Smooth muscle cell (in vitro differentiated cells): ENCODE measurements at regions not wholly inside any gene's neighbourhood (a gene's known extent, or its start where the extent isn't known, plus 50 kb on each side); places are given as distances from the start of the nearest gene placed in this dataset.

ENCODE experiments used
- DNase-seq: peaks from one replicate; lab custom pipeline; 2025; ENCODE audit not compliant: unreplicated experiment; lab: John Stamatoyannopoulos, UW
- H2AFZ ChIP-seq: fragments of 200-600 bp; sonication (generic); 2 replicates; pipeline ENCODE4 v1.6.0; 2016; ENCODE audit warnings: antibody characterized with exemption, low read depth, mild to moderate bottlenecking
- H3F3A ChIP-seq: fragments of 200-600 bp; sonication (generic); 2 replicates; pipeline ENCODE4 v1.6.0; 2017; ENCODE audit warnings: antibody characterized with exemption, low read depth
- H3K27ac ChIP-seq: fragments of 200-600 bp; sonication (generic); 2 replicates; pipeline ENCODE4 v1.5.1; 2016; ENCODE audit warnings: low read depth, mild to moderate bottlenecking
- H3K27me3 ChIP-seq: fragments of 200-600 bp; sonication (generic); 2 replicates; pipeline ENCODE4 v1.6.1; 2016; ENCODE audit warnings: low read depth, mild to moderate bottlenecking
- H3K36me3 ChIP-seq: fragments of 200-600 bp; sonication (generic); 2 replicates; pipeline ENCODE4 v1.5.1; 2016; ENCODE audit warnings: low read depth
- H3K4me1 ChIP-seq: fragments of 200-600 bp; sonication (generic); 2 replicates; pipeline ENCODE4 v1.5.1; 2016; ENCODE audit warnings: low read depth
- H3K4me2 ChIP-seq: fragments of 200-600 bp; sonication (generic); 2 replicates; pipeline ENCODE4 v1.6.0; 2016; ENCODE audit warnings: mild to moderate bottlenecking
- H3K4me3 ChIP-seq: fragments of 200-600 bp; sonication (generic); 2 replicates; pipeline ENCODE4 v1.5.1; 2016; ENCODE audit warnings: mild to moderate bottlenecking
- H3K79me2 ChIP-seq: fragments of 200-600 bp; sonication (generic); 2 replicates; pipeline ENCODE4 v1.6.0; 2016; ENCODE audit warnings: low read depth, mild to moderate bottlenecking
- H3K9ac ChIP-seq: fragments of 200-600 bp; sonication (generic); 2 replicates; pipeline ENCODE4 v1.6.0; 2016; ENCODE audit warnings: low read depth
- H3K9me3 ChIP-seq: fragments of 200-600 bp; sonication (generic); replicated peaks from 2 replicates; pipeline ENCODE4 v1.5.1; 2016; ENCODE audit warnings: low read depth
- H4K20me1 ChIP-seq: fragments of 200-600 bp; sonication (generic); 2 replicates; pipeline ENCODE4 v1.6.0; 2016; ENCODE audit warnings: low read depth
- WGBS: methylation state at CpG from one replicate; pipeline ENCODE4 v1.1.7; 2016; ENCODE audit warnings: low lambda C conversion rate; 5-methylcytosine and 5-hydroxymethylcytosine counted together
- TF ChIP-seq, protein P1 (sequence below): fragments of 200-600 bp; sonication (generic); IDR thresholded peaks from 2 replicates; pipeline ENCODE4 v1.5.1; 2017; ENCODE audit warnings: borderline replicate concordance, mild to moderate bottlenecking, antibody characterized with exemption; ENCODE audit not compliant: insufficient read depth, poor library complexity, severe bottlenecking

DNA sequence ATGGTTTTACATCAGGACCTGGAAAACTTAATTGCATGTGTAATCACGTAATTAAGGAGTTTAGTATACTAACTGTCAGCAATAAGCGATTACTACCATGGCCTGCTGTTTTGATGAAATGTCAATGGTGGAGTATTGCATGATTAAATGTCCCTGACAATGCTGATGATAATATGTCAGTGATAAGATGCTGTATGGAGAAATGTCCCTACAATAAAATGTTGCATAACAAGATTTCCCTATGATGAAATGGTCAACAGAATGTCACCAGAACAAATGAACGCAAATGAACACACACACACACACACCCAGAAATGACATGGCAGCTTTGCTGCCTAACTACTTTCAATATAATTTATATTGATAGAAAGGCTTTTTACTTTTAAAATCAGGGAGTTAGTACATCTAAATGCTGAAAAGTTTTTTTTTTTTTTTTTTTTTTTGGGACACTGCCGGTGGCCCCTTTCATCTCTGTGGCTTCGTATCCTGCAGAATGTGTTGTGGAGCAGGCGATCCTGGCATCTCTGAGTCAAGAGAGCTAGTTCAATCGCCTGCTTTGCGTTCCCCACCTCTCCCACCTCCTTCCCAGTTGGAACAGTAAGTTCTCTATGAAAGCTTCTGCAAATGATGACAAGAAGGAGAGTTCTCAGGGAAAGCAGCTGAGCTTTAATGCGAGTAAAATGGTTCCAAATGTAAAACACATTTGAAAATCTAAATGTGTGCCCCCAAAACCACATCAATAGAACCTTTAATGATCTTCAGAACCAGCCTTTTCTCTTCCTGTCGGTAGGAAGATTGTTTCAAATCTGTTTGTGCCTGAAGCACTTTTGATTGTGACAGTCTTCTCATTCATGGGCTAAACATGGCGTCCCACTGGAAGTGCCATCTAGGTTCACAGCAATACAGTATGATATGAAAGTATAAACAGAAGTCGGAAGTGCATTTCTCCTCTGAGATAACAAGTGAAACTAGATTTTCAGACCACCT is 170.1 kb upstream of the GBE1 start:
- H3K4me2 ChIP-seq, result no peak overlapping the region
- no peaks in the 10 kb centered on the region for H3K27me3 ChIP-seq
- H3K9ac ChIP-seq, result no peak overlapping the region
- no peak overlapping the region for H2AFZ ChIP-seq
- TF ChIP-seq, protein P1, sequence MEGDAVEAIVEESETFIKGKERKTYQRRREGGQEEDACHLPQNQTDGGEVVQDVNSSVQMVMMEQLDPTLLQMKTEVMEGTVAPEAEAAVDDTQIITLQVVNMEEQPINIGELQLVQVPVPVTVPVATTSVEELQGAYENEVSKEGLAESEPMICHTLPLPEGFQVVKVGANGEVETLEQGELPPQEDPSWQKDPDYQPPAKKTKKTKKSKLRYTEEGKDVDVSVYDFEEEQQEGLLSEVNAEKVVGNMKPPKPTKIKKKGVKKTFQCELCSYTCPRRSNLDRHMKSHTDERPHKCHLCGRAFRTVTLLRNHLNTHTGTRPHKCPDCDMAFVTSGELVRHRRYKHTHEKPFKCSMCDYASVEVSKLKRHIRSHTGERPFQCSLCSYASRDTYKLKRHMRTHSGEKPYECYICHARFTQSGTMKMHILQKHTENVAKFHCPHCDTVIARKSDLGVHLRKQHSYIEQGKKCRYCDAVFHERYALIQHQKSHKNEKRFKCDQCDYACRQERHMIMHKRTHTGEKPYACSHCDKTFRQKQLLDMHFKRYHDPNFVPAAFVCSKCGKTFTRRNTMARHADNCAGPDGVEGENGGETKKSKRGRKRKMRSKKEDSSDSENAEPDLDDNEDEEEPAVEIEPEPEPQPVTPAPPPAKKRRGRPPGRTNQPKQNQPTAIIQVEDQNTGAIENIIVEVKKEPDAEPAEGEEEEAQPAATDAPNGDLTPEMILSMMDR, result no peak
- no peaks in the 10 kb centered on the region for H3K36me3 ChIP-seq
- no peak overlapping the region for H3K4me3 ChIP-seq
- DNase-seq, result no peak
- H3K79me2 ChIP-seq, result no peaks in the 10 kb centered on the region
- H3K27ac ChIP-seq, result no peak overlapping the region
- 94% methylated on average over 12 of the region's 12 CpGs for WGBS
- H4K20me1 ChIP-seq, result no peaks in the 10 kb centered on the region
- H3F3A ChIP-seq, result no peaks in the 10 kb centered on the region
- no peaks in the 10 kb centered on the region for H3K4me1 ChIP-seq
- H3K9me3 ChIP-seq, result no peaks in the 10 kb centered on the region

DNA sequence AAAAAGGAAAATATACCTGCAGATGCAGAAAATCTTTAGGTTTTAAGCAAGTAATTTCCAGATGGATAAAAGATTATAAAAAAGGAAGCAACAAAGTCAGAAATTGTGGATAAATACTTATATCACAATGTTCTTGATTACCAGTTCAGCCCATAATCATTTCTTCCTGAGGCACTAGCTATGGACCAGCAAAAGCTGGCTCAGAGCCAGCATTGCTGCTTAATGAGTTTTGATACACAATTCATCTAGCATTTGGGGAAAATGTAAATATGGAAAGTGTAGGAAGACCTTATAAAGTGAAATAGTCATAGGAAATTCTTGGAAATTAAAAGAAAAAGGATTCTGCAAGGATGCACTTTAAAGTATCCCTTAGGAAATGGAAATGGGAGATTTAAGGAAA is 168.3 kb upstream of the GBE1 start:
- no peaks in the 10 kb centered on the region for H3K79me2 ChIP-seq
- H3K9ac ChIP-seq, result no peak overlapping the region
- TF ChIP-seq, protein P1, result no peak
- H4K20me1 ChIP-seq, result no peaks in the 10 kb centered on the region
- no peak for DNase-seq
- H3K9me3 ChIP-seq, result no peaks in the 10 kb centered on the region
- H3F3A ChIP-seq, result no peaks in the 10 kb centered on the region
- no peaks in the 10 kb centered on the region for H3K4me1 ChIP-seq
- H2AFZ ChIP-seq, result no peak overlapping the region
- no peaks in the 10 kb centered on the region for H3K27me3 ChIP-seq
- no peak overlapping the region for H3K4me3 ChIP-seq
- H3K36me3 ChIP-seq, result no peaks in the 10 kb centered on the region
- no peak overlapping the region for H3K27ac ChIP-seq
- no peak overlapping the region for H3K4me2 ChIP-seq

DNA sequence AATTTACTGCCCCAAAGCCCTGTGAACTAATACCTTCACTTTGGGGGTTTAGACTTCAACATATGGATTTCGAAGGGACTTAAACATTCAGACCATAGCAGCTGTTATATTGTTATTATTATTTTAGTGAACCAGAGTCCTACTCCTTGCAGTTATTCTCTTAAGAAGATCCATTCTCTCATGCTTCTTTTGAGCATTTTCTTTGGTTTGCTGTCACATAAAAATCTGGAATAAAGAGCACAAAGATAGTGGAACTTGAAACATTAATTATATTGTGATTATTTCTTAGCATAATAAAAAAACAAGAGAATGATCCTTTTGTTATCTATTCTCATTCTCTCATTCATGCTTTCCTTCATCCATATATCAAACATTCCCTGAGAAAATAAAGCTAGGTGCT is 166.4 kb upstream of the GBE1 start:
- H3K9ac ChIP-seq, result no peak overlapping the region
- no peaks in the 10 kb centered on the region for H3K4me1 ChIP-seq
- no peaks in the 10 kb centered on the region for H3K9me3 ChIP-seq
- TF ChIP-seq, protein P1, result no peak
- no peak overlapping the region for H3K4me3 ChIP-seq
- H3K27ac ChIP-seq, result no peak overlapping the region
- no peaks in the 10 kb centered on the region for H4K20me1 ChIP-seq
- H3K27me3 ChIP-seq, result no peaks in the 10 kb centered on the region
- no peaks in the 10 kb centered on the region for H3K79me2 ChIP-seq
- H3K36me3 ChIP-seq, result no peaks in the 10 kb centered on the region
- 83% methylated on average over 1 of the region's 1 CpG for WGBS
- H3K4me2 ChIP-seq, result no peak overlapping the region
- H2AFZ ChIP-seq, result no peak overlapping the region
- DNase-seq, result no peak
- no peaks in the 10 kb centered on the region for H3F3A ChIP-seq

DNA sequence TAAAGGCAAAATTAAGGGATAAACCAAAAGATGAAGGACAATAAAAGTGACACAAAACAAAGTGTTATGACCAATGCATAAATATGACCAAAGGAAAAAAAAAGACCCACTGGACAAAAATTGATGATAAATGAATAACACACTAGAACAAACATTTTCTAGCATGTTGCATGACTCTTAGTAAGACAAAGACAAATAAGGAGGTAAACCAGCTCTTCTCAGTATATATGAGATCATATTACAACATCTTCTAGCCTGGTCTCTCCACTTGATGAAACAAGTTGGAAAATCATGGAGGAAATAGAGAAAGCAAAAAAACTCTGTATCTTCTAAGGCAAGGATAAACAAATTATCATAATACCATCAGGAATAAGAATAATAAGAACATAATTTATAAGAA is 163.9 kb upstream of the GBE1 start:
- Histone ChIP-seq H3K9ac (no peak overlapping the region), H3K4me1 (peaks cover under 1% of the 10 kb centered on the region), H3K9me3 (no peaks in the 10 kb centered on the region), H3K79me2 (no peaks in the 10 kb centered on the region), H3K36me3 (no peaks in the 10 kb centered on the region), H3F3A (no peaks in the 10 kb centered on the region), H3K27me3 (no peaks in the 10 kb centered on the region), H3K27ac (no peak overlapping the region), H3K4me2 (no peak overlapping the region), H4K20me1 (no peaks in the 10 kb centered on the region), H2AFZ (no peak overlapping the region), H3K4me3 (no peak overlapping the region)
- DNase-seq, result no peak
- TF ChIP-seq, protein P1, result no peak
